ENCODE measurements at regions not wholly inside any gene's neighbourhood (a gene's known extent, or its start where the extent isn't known, plus 50 kb on each side); places are given as distances from the start of the nearest gene placed in this dataset.
"Not testable (repeated sequence)": the region's sequence is repeated elsewhere in the genome, so short reads cannot be mapped to it uniquely, and the experiment has no call there.

DNA sequence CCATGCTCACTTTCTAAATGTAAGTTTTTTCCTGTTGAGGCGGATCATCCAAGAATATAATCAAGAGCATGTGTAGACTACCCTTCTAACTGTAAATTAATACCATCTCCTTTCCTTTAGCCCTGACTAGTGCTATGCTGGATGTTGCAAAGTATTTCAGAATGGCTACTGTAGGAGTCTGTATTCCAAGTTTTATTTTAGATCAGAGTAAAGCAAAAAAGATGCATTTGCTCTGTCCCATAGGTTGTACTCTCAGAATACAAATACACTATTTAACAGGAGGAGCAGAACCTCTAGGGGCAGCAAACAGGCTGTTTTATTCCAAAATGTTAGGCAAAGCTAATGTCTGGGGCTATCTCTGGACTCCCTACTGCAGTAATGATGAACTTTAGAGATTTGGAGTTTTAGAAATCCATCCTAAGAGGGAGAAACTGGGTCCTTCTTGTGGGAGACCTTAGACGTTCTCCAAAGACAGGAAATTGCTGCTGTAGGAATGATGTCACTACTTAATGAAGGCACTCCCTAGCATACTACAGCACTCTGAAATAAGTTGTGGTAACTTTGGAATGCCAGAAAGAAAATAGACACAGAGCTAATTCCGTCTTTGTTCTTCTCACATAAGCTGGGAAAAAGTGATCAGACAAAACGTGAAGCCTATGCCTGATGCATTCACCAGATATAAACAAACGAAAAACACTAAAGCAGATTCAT, 392.4 kb upstream of the HS3ST5 start:
- DNase-seq: no peak

DNA sequence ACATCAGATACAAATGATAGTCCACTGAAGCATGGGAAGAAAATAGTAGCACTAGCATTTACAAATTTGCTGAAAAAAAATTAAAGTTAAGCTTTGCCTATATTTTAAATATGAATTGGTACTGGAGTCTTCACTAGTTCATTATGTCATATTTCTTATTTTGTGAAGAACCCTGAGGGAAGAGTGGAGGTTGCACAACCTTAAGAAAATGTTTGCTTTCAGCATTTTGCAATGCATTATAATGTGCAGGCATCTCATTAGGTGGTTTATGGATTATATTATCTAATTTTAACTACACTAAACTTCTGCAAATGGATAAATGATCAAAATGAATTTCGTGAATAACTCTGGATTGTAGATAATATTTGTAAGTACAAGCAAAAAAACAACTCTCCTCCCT, 390.8 kb upstream of the HS3ST5 start:
- no peak for DNase-seq

DNA sequence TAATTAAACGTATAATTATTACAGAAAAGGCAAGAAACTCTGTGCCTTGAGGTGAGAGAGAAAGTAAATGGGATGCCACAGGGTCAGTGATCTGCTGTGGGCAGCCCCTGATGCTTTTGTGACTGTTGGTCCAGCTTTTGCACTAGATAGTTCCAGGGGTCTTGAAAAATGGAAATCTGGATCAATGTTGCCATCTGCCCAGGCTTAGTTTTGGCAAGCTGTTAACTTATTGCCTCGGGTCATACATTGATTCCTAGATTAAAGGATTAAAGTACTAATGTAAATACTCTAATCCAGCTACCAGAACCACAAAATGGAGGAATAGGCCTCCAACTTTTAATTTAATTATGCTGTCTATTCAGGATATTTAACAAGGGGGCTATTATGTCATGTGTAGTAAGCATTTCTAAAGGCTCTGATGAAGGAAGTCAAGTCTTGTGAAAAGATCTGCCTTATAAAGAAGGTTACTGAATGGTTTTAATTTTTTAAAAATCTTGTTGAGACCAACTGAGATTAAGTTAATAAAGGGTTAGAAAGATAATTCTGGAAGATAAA, 376.0 kb upstream of the HS3ST5 start:
- DNase-seq: no peak

DNA sequence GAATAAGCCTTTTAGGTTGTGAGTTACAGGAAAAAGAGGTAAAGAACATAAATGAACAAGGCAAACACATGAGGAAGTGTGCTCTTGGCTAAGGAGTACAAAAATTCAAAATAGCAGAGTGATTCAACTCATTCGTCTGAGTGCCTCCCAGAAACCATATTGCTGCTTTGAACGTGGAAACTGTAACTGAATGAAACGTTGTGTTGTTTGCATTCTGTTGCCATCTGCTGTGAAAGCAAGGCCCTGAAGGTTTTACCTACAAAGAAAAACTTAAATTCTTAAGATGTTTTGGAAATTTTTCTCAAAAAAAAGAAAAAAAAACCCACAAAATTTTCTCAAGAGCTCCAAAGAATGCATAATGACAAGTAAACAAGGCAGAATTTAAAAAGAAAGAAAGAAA, 375.4 kb upstream of the HS3ST5 start:
- DNase-seq: no peak

DNA sequence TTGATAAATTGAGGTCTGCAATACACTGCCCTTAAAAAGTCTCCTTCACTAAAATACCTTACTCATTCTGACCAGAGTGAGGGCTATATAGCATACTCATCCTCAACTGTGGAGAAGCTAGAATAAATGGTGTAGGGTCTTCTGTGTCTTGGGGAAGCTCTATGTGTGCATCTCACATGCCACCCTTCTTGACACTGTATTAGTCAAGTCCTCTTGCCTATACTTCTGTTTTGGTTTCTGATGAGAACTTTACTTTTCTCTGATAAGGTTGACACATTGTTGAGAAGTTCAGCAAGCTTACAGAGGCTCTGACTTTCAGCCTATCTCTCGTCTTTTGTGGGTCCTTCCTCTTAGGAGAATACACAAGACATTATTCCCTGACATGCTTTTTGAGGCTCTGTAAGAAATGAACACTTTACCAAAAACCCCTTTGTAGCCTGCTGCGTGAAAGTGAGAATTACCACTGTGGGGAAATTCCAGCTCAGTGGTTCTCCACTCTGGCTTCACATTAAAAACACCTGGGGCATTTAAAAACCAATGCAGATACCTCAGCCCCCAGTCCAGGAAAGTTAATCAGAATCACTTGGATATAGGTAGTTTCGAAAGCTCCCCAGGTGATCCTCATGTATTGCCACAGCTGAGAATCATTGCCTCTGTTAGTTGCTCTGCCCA, 372.1 kb upstream of the HS3ST5 start:
- DNase-seq: no peak

DNA sequence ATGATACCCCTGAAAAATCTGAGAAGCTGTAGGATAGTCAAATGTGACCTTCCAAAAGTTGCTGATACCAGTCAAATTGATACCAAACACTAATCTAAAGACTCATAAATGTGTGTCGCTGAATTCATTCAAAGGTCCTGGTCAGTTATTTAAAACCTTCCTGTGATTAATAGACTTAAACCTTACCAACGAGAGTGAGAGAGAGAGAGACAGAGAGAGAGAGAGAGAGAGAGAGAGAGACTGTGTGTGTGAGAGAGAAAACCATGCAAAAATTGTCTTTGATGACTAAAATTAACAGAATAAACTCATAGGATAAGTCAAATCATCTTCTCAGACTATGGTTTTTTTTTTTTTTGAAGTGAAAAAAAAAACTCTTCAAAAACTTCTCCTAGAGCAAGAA, 370.9 kb upstream of the HS3ST5 start:
- no peak for DNase-seq

DNA sequence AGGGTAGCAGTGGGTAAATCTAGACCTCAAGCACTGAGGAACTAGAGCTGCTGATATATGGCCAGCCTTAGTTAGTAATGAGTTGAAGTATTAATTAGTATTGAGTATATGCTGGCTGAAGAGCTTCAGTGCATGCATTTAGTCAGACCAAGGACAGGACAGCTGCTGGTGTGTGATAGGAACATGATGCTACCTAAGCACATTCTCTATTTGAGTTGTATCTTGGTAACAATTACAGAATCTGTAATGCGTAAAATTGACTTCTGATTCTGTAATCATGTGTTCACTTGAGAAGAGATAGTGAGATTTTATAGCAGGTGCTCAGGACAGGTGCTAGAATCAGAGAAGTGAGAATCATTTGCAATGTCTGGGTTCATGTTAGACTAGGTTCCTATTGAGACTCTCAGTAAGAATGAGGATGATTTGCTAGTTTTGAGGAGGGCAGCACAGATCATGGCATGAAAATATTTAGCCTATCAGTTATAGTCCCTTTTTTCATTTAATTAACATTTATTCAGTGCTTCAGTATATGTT, 369.4 kb upstream of the HS3ST5 start:
- no peak for DNase-seq

DNA sequence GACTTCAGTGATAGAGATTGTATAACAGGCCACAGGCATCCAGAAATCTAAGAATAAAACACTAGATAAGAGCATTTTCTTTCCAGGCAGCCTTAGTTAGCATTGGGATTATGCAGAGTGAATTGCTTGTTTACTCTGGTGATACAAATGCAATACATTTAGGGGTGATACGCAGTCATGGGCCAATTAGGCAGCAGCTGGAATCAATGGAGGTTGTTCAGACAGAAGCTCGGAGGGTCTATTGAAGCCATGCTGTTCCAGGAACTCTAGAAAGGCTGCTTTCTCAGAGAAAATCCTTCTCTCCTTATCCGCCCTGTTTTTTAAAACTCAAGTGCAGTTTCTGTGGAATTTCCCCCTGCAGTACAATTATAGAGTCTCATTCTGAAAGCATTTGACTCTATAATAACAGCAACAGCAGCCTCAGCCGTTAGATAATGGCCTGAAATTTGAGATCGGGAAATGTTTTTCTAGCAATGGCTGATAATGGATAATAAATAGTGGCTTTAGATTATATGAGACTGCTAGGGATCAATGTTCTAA, 364.3 kb upstream of the HS3ST5 start:
- no peak for DNase-seq

DNA sequence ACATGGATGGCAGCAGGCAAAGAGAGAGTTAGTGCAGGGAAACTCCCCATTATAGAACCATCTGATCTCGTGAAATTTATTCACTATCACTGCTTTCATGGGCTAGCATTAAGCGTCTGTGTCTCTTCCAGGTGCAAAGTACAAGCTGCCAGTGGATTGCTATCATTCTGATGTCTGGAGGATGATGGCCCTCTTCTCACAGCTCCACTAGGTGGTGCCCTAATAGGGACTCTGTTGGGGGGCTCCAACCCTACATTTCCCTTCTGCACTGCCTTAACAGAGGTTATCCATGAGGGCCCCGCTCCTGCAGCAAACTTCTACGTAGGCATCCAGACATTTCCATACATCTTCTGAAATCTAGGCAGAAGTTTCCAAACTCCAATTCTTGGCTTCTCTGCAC, 347.8 kb upstream of the HS3ST5 start:
- no peak for DNase-seq

DNA sequence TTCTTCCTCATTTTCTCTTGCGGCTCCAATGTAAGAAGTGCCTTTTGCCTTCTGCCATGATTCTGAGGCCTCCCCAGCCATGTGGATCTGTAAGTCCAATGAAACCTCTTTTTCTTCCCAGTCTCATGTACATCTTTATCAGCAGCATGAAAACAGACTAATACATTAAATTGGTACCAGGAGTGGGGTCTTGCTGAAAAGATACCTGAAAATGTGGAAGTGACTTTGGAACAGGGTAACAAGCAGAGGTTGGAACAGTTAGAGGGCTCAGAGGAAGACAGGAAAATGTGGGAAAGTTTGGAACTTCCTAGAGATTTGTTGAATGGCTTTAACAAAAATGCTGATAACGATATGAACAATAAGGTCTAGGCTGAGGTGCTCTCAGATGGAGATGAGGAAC, 316.7 kb upstream of the HS3ST5 start:
- DNase-seq: no peak

DNA sequence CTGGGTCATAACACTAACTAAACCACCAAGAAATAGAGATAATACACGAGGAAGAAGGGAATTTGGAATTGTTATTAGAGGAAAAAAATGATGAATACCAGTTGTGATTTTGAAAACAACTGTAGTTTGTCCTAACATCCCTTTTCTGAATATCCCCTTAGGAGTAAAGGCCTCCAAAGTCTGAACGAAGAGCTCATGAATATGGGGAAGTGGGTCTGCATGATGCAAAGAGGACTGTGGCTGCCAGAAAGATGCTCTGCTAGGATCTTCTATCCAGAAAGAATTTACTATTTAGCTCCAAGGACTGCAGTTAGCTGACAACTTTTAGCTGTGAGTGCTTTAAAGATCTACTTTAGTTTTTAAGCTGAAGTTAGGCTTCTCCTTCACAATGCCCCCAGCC, 308.8 kb upstream of the HS3ST5 start:
- no peak for DNase-seq

DNA sequence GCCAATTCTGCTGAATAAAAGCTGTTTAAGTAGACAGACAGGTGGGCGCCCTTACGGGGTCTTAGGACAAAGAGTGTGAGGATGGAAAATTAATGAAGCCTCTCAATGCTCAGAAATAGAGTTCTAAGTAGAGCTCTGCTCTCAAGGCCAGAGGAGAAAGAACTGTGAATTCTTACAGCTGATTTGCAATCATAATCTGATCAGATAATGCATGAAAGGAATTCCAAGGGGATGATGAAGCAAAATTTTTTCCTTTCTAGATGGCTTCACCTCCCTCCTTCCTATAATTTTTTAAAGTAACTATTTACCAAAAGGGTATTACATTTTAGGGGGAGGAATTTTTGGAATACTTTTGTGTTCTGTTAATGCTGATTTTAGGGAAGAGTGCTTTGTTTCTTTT, 308.1 kb upstream of the HS3ST5 start:
- no peak for DNase-seq

DNA sequence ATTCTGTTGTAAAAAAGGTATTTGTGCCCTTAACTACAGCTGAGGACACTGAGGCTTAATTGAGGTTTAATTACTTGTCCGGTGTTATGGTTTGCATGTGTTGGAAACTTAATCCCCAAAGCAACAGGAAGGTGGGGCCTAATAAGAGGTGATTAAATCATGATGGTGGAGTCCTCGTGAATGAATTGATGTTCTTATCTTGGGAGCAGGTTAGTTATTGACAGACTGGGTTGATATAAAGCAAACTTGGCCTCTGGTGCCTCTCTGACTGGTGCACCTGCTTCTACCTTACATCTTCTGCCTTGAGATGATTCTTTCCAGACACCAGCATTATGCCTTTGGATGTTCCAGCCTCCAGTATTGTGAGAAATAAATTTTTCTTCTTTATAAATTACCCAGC, 306.5 kb upstream of the HS3ST5 start:
- DNase-seq: no peak

DNA sequence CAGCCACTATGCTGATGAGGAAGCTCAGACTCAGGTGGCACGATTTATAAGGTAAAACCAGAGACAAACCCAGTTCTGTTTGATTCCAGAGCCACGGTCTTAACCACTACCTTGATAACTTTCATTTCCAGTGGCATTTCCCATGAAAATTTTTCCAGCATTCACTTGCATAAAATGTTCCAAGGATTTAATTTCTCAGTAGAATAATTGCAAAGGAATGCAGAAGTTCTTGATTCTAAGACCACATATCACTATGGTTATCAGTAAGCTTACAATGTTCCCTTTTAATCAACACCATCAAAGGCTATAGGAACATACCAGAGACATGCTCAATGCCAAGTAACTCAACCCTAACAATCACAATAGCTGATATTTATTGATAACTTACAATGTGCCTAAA, 306.0 kb upstream of the HS3ST5 start:
- DNase-seq: no peak

DNA sequence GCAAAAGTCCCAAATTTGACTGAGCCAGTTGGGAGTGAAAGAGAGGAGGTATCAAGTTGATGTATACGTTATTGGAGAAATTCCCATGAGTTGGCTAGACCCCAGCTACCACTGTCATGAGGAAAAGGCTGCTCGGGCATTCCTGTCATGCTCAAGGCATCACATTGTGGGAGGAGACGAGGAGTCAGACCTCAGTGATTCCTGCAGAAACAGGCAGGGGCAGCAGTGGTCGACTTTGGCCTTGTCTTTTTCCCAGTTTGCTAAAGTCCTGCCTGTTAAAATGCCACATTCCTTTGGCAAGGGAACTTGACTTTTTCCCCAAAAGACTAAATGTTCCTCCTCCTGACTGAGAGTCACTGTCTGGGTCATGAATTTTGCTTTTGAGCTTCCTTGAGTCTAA, 295.5 kb upstream of the HS3ST5 start:
- no peak for DNase-seq

DNA sequence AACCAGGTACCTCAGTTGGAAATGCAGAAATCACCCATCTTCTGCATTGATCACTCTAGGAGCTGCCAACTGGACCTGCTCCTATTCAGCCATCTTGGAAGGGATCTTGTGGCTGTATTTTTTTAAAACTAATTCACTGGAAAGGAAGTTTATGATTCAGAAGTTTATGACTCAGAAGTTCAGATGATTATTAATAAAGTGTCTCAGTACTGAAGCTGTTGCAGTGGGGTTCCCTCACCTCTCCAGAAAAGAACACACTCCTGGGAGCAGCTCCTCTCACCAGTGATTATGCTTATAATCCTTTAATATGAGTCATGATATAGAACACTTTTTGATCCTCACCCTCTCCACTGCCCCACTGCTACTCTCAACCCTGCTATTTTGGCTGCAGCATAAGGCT, 291.2 kb upstream of the HS3ST5 start:
- DNase-seq: no peak

DNA sequence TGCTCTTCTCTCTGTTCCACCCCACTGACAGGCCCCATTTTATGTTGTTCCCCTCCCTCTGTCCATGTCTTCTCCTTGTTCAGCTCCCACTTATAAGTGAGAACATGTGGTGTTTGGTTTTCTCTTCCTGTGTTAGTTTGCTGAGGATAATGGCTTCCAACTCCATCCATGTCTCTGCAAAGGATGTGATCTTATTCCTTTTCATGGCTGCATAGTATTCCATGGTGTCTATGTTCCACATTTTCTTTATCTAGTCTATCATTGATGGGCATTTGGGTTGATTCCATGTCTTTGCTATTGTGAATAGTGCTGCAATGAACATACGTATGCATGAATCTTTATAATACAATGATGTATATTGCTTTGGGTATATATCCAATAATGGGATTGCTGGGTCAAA, 283.4 kb upstream of the HS3ST5 start:
- not testable (repeated sequence) for DNase-seq

DNA sequence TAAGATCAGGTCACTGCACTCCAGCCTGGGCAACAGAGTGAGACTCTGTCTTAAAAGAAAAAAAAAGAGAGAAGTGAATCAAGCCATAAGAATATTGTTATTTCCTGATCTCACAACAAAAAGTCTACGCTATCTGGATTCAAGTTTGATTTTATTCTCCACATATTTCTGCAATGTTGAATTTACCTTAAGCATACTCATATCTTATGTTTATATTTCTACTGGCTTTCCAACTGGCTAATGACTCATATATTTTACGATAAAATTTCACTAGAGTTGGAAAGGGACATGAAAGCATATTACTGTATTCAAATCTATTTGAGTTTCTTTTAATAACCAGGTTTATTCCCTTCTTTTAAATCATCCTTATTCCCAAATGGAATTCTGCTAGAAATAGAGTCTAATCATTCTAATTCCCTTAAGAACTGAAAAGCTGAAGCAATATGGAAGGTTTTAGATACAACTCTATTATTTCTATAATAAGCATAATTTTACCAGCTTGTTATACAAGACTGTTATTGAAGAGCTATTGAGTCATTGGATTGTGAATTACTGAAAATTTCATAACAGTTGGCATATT, 276.9 kb upstream of the HS3ST5 start:
- DNase-seq: no peak

DNA sequence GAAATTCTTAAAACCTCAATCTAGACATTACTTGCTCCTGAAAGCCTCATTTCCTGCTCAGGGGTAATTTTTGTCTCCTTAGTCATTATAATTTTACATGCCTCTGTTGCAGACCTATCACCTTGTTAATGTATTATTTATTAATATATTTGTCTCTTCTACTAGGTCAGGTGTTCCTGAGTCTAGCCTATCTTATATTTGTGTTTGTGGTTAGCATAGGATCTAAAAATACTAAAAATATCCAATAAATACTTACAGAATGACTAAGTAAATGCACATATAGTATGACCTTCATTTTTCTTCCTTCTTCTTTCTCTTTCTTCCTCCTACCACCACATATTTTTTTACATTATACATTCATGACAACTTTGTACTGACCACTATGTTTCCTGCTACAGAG, 268.9 kb upstream of the HS3ST5 start:
- DNase-seq: no peak

DNA sequence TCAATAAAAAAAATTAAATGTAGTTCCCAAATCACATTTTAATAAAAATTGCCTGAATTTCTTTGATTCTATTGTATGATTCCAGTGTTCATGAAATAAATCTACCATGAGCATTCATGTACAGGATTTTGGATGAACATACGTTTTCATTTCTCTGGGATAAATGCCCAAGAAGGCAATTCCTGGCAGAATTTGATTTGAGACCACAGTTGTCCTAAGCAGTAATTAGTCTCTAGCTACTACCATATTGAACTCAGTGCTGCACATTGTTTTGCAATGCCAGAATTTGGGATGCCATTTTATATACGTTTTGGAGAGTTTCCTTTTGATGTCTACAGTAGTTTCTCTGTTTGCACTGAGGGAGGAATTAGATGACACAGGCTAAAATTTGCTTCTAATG, 265.3 kb upstream of the HS3ST5 start:
- DNase-seq: no peak

DNA sequence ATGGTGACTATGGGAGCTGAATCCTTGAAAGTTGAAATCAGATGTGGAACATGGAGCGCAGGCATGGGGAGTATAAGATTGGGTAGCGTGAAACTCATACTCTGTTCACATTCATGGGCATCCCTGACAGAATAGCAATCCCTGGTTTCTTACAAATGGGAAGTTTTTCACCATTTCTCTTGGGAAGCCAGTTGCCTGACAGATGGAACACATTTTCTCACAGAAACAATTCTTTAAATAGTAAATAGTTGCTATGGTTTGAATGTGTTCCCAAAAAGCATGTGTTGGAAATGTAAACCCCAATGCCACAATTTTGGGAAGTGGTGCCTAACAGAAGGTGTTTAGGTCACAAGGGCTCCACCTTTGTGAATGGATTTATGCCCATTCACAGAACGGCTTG, 262.8 kb upstream of the HS3ST5 start:
- no peak for DNase-seq

DNA sequence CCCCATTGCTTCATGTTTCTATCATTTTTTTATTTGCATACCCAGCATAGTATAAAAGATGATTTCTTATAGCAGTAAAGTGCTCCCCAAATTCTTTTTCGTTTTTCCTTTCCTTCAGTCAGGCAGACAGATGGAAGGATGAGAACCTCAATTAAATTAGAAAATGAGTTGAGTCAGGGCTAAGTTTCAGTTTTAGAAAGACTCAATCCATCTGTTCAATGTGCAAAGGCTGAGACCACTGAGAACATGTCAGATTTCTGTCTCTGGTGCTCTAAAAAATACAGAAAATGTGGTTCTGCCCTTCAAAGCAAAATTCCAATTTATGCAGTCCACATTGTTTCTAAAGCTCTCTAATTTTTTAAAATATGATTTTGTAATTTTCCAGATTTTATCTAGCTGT, 257.6 kb upstream of the HS3ST5 start:
- peak; percentile 31 for DNase-seq

DNA sequence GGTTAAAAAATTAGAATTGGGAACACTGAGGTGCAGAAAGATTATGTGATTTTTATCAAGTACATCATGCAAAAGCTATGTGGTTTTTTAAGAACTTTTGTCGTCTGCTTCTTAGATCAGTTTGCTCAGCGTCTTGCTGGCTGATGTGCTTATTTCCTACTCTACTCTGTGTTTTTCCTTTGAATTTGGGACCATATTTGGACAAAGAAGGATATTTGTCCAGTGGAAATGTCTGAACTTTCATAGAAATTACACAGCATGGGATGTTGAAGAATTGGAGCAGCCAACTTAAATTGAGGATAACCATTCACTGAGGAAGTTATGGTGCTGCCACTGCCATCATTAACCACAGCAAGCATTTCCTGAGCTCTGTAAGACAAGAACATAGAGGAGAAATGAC, 252.8 kb upstream of the HS3ST5 start:
- no peak for DNase-seq

DNA sequence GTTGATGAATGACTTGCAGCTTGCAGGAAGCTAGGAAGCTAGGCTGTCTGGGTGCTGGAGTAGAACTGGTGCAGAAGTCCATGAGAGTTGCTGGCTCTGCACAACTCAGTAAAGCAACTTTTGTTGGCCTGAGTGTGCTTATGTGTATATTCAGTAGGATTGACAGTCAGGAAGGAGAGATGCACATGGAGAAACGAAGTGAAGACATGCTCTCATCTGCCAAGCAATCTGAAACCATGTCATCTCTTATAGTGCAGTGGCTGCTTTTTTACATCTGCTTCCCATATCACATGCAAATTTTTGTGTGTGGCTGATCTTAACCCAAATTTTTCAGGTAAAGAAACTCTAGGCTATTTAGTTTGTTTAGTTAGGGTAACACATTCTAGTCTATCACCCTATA, 252.4 kb upstream of the HS3ST5 start:
- DNase-seq: no peak
